ENCODE measurements at regions not wholly inside any gene's neighbourhood (a gene's known extent, or its start where the extent isn't known, plus 50 kb on each side); places are given as distances from the start of the nearest gene placed in this dataset.

- no peak for DNase-seq (ENCODE audit: low spot score)
These were observed 195.5 kb downstream of the ADSS2 start for GRCh38 chr1:244256086-244256676.

DNA sequence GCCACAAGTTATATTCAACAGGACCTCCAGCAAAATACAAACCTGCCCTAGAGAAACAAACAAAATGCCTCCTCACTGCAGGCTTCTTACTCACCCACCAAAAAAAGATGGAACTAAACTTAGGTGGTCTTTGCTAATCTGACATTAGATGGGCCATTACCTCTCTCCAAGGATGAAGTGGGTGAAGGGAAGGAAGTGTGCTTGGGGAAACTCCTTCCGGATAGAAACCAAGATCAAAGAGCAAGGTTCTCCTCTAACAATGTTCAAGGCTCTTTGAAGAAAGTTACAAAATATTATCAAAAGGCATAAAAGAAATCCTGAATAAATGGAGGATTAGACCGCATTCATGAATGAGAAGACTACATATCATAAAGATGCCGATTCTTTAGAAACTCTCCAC is 187.5 kb downstream of the ADSS2 start:
- no peak for DNase-seq (ENCODE audit: low spot score)

DNA sequence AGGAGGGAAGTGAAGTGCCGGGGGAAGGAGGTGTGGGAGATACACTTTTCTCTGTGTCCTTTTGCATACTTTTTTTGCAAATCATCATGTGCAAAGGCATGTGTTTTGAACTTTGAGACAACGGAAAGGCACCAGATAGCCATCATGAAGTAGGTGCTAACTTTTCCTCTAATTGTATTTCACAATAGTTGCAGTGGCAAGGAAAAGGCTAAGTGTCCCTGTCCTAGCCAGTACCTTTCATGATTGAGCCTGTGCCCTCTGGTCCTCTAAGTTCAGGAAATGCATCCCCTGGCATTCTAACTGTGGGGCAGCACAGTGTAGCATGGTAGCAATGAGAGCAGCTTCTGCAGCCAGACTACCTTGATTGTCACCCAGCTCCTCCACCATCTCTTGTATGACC is 186.2 kb downstream of the ADSS2 start:
- no peak for DNase-seq (ENCODE audit: low spot score)

GRCh38 chr1:244269169-244269568 is 182.5 kb downstream of the ADSS2 start:
- no peak for DNase-seq (ENCODE audit: low spot score)

GRCh38 chr1:244271004-244271403 is 180.7 kb downstream of the ADSS2 start:
- DNase-seq (ENCODE audit: low spot score), result no peak

- DNase-seq (ENCODE audit: low spot score), result no peak
These were observed 179.9 kb downstream of the ADSS2 start for GRCh38 chr1:244271691-244272308.

GRCh38 chr1:244272471-244273261 is 179.0 kb downstream of the ADSS2 start:
- DNase-seq (ENCODE audit: low spot score), result peak; percentile 91

DNA sequence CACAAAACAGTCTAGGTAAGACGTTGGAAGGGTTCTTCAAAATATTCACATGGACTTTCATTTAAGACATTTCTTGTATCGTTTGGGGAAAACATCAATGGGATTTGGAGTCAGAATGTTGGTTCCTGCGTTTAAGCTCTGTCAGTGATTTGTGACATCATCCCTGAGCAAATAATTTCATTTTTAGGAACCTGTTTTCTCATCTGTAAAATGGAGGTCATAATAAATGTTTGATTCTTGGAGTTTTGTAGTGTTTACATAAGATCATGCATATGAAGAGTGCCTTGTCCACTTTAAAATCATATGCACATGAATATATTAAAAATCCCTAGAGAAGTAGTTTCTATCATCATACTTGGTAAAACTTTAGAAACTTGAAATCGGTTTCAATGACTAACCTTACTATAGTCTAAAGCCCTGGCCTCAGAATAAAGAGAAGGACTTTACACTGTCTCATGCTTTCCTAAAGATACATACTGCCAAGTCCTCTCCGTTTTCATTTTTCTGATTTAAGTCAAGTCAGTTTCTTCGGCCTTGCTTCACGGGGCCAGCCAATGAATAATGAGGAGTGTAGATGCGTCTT is 178.4 kb downstream of the ADSS2 start:
- no peak for DNase-seq (ENCODE audit: low spot score)

- DNase-seq (ENCODE audit: low spot score), result no peak
These were observed 177.7 kb downstream of the ADSS2 start for GRCh38 chr1:244273845-244274619.

DNA sequence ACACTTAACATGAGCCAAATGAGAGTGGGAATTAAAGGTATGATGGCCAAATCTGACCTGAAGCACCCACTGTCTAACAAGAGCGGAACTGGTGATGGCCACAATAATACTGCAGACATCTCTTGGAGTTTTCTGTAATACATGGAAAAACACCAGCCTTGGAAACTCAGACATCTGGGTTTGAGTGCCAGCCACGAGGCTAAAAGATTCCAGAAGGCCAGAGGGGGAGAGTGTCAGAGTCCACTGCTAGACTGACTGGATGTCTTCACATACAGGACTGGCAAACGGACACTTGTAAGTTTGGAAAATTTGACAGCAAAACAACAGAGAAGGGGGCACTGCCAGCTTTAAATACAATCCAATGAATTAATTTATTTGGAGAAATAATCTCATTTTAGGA is 175.1 kb downstream of the ADSS2 start:
- DNase-seq (ENCODE audit: low spot score), result no peak

DNA sequence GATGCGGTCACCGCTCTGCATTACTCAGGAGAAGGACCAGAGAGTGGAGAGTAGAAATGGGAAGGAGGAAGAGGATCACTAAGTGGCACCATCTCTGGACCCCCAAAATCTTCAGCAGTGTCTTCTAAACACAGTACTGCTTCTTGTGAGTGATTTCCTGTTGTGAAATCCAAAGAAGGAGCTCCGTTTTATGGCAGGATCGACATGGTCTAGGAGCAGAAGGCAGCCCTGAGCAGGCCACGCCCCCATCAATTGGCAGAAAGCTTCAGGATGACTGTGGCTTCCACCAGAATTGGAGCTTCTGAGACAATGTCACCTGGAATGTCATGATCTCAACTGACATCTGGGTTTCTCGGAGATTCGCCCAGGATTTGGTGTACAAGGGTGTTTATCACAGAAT is 171.5 kb downstream of the ADSS2 start:
- DNase-seq (ENCODE audit: low spot score), result no peak

DNA sequence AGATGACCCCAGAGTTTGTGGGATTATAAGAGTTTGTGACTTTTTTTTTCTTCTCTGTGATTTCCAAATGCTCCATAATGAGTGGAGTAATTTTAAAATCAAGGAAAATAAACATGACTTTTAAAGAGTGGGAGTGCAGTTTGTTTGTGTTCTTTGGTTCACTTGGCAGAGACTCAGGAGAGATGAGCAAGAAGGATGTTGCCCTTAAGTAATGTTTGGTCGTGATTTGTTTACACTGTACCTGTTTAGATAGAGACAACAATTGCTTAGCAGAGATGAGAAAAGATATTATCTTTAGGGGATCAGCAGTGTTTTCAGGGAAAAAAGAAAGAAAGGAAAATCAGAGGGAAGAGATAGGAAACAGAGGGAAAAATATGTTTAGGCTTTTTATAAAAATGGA is 170.8 kb downstream of the ADSS2 start:
- no peak for DNase-seq (ENCODE audit: low spot score)

GRCh38 chr1:244283772-244284171 is 167.9 kb downstream of the ADSS2 start:
- no peak for DNase-seq (ENCODE audit: low spot score)

DNA sequence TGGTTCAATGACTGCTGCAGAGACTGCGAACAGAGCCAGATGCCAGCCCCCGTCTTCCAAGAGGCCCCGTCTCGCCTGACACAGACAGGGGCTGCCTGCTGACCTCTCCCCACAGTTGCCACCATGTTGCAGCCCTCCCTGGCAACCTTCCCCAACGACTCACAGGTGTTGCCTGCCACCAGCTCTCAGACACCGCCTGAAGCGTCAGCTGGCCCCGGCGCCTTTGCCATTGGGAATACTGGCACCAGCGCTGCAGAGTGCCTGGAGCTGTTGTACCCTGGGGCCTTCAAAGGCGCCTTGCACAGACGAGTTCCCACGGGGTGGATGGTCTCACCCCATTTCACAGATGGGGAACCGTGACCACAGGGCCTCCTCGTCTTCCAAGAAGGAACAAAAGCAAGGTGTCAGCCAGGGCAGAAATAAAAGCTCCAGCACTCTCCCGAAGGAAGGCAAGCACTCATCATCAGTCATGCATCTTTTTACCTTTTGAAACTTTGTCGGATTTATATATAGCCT is 167.0 kb downstream of the ADSS2 start:
- no peak for DNase-seq (ENCODE audit: low spot score)

DNA sequence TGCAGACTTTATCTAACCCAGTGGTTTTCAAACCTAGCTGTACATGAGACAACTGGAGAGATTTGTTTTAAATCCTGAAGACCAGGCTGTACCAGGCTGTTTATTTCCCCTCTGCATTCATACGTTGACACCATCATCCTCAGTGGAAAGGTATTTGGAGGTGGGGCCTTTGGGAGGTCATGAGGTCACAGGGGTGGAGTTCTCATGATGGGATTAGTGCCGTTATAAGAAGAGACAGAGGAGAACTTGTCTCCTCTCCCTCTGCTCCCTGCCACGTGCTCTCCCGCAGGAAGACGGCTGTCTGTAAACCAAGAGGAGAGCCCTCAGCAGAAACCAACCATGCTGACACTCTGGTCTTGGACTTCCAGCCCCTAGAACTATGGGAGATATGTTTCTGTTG is 165.4 kb downstream of the ADSS2 start:
- DNase-seq (ENCODE audit: low spot score), result no peak

GRCh38 chr1:244287726-244288125 is 164.0 kb downstream of the ADSS2 start:
- no peak for DNase-seq (ENCODE audit: low spot score)

DNA sequence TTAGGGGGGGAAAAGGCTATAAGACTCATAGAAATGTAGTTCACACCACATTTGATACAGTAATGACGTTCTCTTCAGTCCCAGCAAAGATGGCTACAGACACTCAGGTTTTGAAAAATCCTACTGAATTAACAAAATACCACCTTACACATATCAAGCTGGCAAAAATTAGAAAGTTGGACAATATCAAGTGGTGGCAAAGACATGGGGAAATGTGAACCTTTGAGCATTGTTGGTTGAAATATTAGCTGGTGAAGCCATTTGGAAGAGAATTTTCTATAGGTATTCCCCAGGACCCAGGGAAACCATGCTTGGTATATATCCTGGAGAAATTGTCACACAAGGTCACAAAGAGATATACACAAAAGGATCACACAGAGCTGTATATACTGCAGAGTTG is 163.0 kb downstream of the ADSS2 start:
- DNase-seq (ENCODE audit: low spot score), result no peak

- no peak for DNase-seq (ENCODE audit: low spot score)
These were observed 161.5 kb downstream of the ADSS2 start for GRCh38 chr1:244289991-244290785.

DNA sequence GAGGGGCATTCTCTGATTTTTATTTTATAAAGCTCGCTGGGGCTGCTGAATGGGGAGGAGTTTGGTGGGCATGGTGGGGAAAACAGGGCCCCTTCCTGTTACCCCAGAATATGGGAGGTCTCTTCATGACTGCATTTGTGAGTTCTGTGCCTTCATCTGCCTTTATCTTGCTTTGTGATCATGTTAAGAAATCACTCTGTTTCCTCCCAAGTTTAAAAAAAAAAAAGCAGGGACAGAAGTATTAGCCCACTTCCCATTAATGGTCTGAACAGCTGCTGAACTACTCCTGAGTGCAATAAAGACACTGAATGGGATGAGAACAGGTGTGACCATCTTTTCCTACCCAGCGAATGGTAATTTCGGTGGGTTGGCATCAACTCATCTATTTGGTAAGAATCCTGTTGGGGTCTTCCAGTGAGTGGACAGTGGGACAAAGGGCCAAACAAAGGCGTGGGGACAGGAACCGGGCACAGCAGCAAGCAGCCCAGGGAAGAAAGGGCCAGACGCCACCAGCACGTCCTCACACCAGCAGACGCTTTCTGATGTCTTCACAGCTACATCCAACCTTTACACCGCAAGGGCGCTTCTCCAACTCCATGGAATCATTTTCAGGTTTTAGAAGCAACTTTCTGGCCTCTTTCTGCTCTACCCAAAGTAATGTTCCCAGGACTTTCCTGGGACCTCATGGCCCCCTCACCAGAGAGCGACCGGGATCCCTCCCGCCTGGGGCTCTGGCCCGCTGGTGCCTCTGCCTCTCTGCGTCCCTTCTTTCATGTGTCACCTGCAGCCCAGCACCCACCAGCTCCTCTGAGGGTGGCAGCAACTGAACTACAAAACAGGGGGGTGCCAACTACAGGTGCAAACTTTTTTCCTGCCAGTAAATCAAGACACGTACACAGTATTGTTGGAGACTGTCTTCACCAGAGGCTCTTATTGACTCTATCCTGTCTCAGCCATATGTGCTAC is 160.2 kb downstream of the ADSS2 start:
- no peak for DNase-seq (ENCODE audit: low spot score)

Data from HT-29 (cell line).